BLaER1 (cell line): ENCODE measurements at regions not wholly inside any gene's neighbourhood (a gene's known extent, or its start where the extent isn't known, plus 50 kb on each side); places are given as distances from the start of the nearest gene placed in this dataset.

ENCODE experiments used
- H3K27ac ChIP-seq: shearing (Covaris generic); formaldehyde crosslinking; 2 replicates; pipeline ENCODE4 v1.8.1; 2022
- H3K27me3 ChIP-seq: shearing (Covaris generic); formaldehyde crosslinking; 2 replicates; pipeline ENCODE4 v1.8.1; 2022
- H3K36me3 ChIP-seq: shearing (Covaris generic); formaldehyde crosslinking; 2 replicates; pipeline ENCODE4 v1.8.1; 2022
- H3K4me1 ChIP-seq: shearing (Covaris generic); formaldehyde crosslinking; 2 replicates; pipeline ENCODE4 v1.8.1; 2022
- H3K4me2 ChIP-seq: shearing (Covaris generic); formaldehyde crosslinking; 2 replicates; pipeline ENCODE4 v1.8.1; 2022
- H3K4me3 ChIP-seq: shearing (Covaris generic); formaldehyde crosslinking; 2 replicates; pipeline ENCODE4 v1.8.1; 2022
- H3K9ac ChIP-seq: shearing (Covaris generic); formaldehyde crosslinking; 2 replicates; pipeline ENCODE4 v1.8.1; 2022
- H3K9me3 ChIP-seq: shearing (Covaris generic); formaldehyde crosslinking; 2 replicates; pipeline ENCODE4 v1.8.1; 2022
- H4K20me1 ChIP-seq: shearing (Covaris generic); formaldehyde crosslinking; 2 replicates; pipeline ENCODE4 v1.8.1; 2022
- Cebpa-rat ChIP-seq: shearing (Covaris generic); IDR thresholded peaks from 2 replicates; pipeline ENCODE4 v1.8.1; 2022

- Histone ChIP-seq H3K9ac (no peak overlapping the region), H3K4me1 (no peaks in the 10 kb centered on the region), H3K27ac (no peak overlapping the region)
These were observed 473.5 kb upstream of the ZMIZ1 start for GRCh38 chr10:78595269-78595619.

GRCh38 chr10:78596556-78596955, 472.2 kb upstream of the ZMIZ1 start:
- TF ChIP-seq Cebpa-rat = no peak
- H3K4me2 ChIP-seq = no peak overlapping the region
- no peaks in the 10 kb centered on the region for H4K20me1 ChIP-seq
- no peaks in the 10 kb centered on the region for H3K36me3 ChIP-seq
- no peaks in the 10 kb centered on the region for H3K9me3 ChIP-seq
- no peak overlapping the region for H3K4me3 ChIP-seq
- no peak overlapping the region for H3K27ac ChIP-seq
- no peaks in the 10 kb centered on the region for H3K4me1 ChIP-seq
- no peaks in the 10 kb centered on the region for H3K27me3 ChIP-seq
- no peak overlapping the region for H3K9ac ChIP-seq

More at GRCh38 chr10:78595269-78595619, 473.5 kb upstream of the ZMIZ1 start:
- Histone ChIP-seq H4K20me1 (no peaks in the 10 kb centered on the region), H3K9me3 (no peaks in the 10 kb centered on the region), H3K4me3 (no peak overlapping the region), H3K27me3 (no peaks in the 10 kb centered on the region), H3K36me3 (no peaks in the 10 kb centered on the region), H3K4me2 (no peak overlapping the region)
- TF ChIP-seq Cebpa-rat = no peak

DNA sequence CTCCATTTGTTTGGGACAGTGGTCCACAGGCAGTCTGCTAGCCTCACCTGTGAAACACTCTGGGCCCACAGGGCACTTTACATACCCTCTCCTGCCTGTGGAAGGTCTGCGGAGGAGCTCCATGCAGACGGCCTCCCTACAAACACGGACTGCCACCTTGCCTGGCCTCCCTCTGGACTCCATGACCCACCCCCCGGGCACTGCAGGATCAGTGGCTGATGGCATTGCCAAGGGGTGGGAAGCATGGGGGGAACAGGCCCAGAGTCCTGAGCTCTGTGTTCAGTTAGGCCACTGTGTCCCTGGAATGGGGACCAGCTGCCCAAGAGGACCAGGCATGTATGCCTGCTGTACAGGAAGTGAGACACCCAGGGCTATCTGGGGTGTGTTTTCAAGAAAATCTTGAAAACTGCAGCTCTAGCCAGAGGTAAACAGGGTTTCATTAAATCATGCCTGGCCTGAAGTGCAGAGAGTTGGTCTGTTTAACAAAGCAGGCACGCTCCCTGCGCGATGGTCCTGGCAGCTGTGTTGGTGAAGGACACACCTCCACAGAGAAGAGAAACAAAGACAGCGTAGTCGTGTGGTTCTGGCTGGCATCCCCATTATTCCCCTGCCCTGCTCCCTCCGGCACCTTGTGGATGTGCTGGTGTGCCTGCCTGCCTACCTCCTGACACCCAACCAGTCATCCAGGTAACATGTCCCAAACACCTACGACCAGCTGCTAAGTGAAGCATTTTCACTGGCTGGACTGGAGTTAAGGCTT, 470.8 kb upstream of the ZMIZ1 start:
- no peak overlapping the region for H3K9ac ChIP-seq
- H3K4me1 ChIP-seq = no peaks in the 10 kb centered on the region
- TF ChIP-seq Cebpa-rat = no peak
- H3K4me3 ChIP-seq = no peak overlapping the region
- H3K4me2 ChIP-seq = no peak overlapping the region
- H3K27me3 ChIP-seq = no peaks in the 10 kb centered on the region
- H4K20me1 ChIP-seq = no peaks in the 10 kb centered on the region
- no peaks in the 10 kb centered on the region for H3K36me3 ChIP-seq
- no peak overlapping the region for H3K27ac ChIP-seq
- no peaks in the 10 kb centered on the region for H3K9me3 ChIP-seq

DNA sequence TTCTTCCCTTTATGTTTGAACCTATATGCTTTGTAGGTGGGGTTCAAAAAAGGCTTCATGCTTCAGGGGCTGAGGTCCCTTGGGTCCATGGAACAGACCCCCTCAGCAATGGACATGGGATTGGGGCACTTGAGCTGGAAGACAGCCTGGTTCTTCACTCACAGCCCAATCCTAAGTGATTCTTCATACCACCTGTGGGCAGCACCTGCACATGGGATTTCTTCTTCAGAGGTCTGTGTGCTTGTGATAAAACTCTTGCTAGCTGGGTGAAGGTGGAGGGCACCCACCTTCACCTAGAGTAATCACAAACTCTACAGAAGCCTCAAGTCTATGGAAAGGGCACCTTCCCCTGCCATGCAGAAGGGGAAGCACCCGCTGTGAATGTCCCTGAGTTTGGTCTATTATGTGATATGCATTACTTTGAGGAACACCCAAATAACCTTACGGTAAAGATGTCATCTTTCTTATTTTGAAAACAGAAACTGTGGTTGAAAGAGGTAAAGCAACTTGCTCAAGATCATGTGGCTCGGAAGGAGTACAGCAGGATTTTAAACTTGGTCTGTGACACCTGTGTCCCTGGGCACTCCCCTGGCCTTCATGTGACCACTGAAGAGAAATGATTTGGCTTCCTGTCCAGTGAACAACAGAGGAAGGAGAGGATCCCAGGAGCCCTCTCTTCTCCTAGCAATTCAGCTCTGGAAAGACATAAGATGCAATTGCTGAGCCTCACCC, 469.5 kb upstream of the ZMIZ1 start:
- Histone ChIP-seq H3K4me1 (no peaks in the 10 kb centered on the region), H3K9me3 (no peaks in the 10 kb centered on the region), H4K20me1 (no peaks in the 10 kb centered on the region), H3K36me3 (no peaks in the 10 kb centered on the region), H3K27ac (no peak overlapping the region), H3K4me3 (no peak overlapping the region), H3K4me2 (no peak overlapping the region), H3K9ac (no peak overlapping the region), H3K27me3 (no peaks in the 10 kb centered on the region)
- TF ChIP-seq Cebpa-rat = no peak

GRCh38 chr10:78600121-78600665, 468.6 kb upstream of the ZMIZ1 start:
- H3K4me2 ChIP-seq = no peak overlapping the region
- no peak for TF ChIP-seq Cebpa-rat

DNA sequence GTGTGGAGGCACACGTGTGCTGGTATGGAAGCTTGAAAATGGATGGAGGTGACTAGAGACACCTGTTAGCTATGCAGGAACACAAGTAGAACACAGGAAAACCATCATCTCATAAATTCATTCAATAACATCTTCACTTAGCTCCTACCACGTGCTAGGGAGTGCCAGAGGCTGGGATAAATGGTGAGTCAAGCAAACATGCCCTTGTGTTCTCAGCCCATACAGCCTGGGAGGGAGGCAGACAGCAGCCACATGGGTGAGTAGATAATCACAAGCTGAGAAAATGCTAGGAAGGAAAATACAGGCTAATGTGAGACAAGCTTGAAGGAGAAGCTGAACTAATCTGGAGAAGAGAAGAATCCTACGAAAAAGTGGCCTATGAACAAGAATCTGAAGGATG, 468.0 kb upstream of the ZMIZ1 start:
- no peaks in the 10 kb centered on the region for H3K36me3 ChIP-seq
- H3K9me3 ChIP-seq = no peaks in the 10 kb centered on the region
- H3K4me3 ChIP-seq = no peak overlapping the region
- H3K27ac ChIP-seq = no peak overlapping the region
- TF ChIP-seq Cebpa-rat = no peak
- no peaks in the 10 kb centered on the region for H3K27me3 ChIP-seq
- H3K9ac ChIP-seq = no peak overlapping the region
- H3K4me1 ChIP-seq = no peaks in the 10 kb centered on the region
- H4K20me1 ChIP-seq = no peaks in the 10 kb centered on the region
- H3K4me2 ChIP-seq = no peak overlapping the region

More at GRCh38 chr10:78600121-78600665, 468.6 kb upstream of the ZMIZ1 start:
- H3K9me3 ChIP-seq = no peaks in the 10 kb centered on the region
- no peak overlapping the region for H3K9ac ChIP-seq
- H3K27me3 ChIP-seq = no peaks in the 10 kb centered on the region
- H3K4me3 ChIP-seq = no peak overlapping the region
- no peaks in the 10 kb centered on the region for H3K36me3 ChIP-seq
- H4K20me1 ChIP-seq = no peaks in the 10 kb centered on the region
- no peaks in the 10 kb centered on the region for H3K4me1 ChIP-seq
- no peak overlapping the region for H3K27ac ChIP-seq

DNA sequence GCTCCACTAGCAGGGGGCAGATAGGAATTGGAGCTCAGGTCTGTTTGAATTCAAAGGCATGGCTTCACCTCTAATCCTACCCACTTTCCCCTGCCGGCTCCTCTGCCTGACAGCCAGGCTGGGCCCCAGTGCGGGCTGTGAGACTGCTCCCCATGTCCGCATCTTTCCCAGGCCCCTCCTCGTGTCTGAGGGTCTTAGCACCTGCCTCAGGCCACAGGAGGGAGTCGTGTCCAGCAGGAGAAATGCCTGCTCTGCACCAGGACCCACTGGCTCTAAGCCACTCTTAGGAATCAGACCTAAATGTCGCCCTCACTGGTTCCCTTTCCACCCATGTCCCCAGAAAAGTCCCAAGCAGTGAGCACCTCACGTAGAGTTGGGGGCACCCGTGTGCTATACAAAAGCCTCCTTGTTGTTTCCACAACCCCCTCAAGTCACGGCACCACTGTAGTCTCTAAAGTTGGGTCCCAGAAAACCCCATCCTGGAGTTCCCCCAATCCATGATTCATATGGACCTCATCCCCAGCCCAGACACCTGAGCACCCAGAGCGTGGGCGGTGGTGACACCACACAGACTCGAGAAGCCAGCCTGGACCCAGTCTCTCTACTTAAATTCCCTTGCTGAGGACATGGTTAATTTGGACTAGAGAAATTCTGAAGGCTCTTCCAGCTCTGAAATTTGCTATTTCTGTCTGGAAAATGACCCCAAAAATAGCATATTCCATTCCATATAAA, 466.4 kb upstream of the ZMIZ1 start:
- Histone ChIP-seq H4K20me1 (no peaks in the 10 kb centered on the region), H3K4me2 (no peak overlapping the region), H3K27me3 (no peaks in the 10 kb centered on the region), H3K9ac (no peak overlapping the region), H3K4me3 (no peak overlapping the region), H3K4me1 (no peaks in the 10 kb centered on the region), H3K36me3 (no peaks in the 10 kb centered on the region), H3K27ac (no peak overlapping the region), H3K9me3 (no peaks in the 10 kb centered on the region)
- TF ChIP-seq Cebpa-rat = no peak

DNA sequence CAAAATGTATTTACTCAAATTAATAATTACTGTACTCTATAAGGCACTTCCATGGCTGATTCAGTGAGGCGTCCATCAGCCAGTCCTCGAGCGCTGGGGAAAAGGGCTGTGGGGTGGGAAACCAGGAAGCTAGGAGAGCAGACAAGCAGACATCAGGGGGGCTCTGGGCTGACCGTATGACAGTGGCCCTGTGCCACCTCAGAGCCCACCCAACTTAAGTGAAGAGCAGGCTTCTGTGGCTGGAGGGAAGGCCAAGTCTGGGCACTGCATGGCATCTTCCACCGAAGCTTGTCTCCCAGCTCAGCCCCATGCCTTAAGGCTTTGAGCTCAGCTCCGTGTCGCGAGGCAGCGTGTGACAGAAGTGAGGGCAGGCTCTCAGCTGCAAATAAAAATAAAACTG, 464.5 kb upstream of the ZMIZ1 start:
- TF ChIP-seq Cebpa-rat = no peak
- no peak overlapping the region for H3K4me2 ChIP-seq
- no peak overlapping the region for H3K27ac ChIP-seq
- no peak overlapping the region for H3K9ac ChIP-seq
- peaks cover 5% of the 10 kb centered on the region; the same call in 1 of the 2 replicates for H3K9me3 ChIP-seq
- H3K4me3 ChIP-seq = no peak overlapping the region
- no peaks in the 10 kb centered on the region for H3K27me3 ChIP-seq
- no peaks in the 10 kb centered on the region for H4K20me1 ChIP-seq
- no peaks in the 10 kb centered on the region for H3K4me1 ChIP-seq
- no peaks in the 10 kb centered on the region for H3K36me3 ChIP-seq

DNA sequence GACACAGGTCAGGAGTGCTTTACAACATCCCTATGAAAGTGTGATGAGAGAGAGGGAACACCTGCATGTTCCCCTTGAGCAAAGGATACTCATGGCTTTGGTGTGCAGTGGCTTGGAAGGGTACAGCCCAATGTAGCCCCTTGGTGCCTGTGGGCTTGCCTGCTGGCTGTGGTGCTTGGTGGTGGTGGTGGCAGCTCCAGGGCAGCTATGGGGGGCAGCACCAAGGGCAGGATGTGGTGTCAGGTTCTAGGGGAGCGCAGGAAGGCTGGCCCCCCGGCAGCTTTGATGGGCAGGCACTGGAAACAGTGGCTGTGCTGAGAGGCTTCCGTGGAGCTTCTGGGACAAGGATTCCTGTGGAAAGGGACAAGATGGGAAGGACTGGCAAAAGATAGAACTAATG, 464.0 kb upstream of the ZMIZ1 start:
- TF ChIP-seq Cebpa-rat = no peak
- H3K4me3 ChIP-seq = no peak overlapping the region
- peaks cover 7% of the 10 kb centered on the region; the same call in 1 of the 2 replicates for H3K9me3 ChIP-seq
- H4K20me1 ChIP-seq = no peaks in the 10 kb centered on the region
- H3K9ac ChIP-seq = no peak overlapping the region
- no peak overlapping the region for H3K27ac ChIP-seq
- H3K4me1 ChIP-seq = no peaks in the 10 kb centered on the region
- no peak overlapping the region for H3K4me2 ChIP-seq
- no peaks in the 10 kb centered on the region for H3K27me3 ChIP-seq
- H3K36me3 ChIP-seq = no peaks in the 10 kb centered on the region
